HL-60 (cell line): ENCODE measurements at regions not wholly inside any gene's neighbourhood (a gene's known extent, or its start where the extent isn't known, plus 50 kb on each side); places are given as distances from the start of the nearest gene placed in this dataset.

Source experiments
- DNase-seq, 2 experiments: peaks; one replicate each; pipeline ENCODE4 v3.0.0-alpha.2; 2010 to 2020; ENCODE audit warnings: low read depth in 1 of 2, low spot score in 1 of 2
- H3K27ac ChIP-seq: fragments of 250-450 bp; sonication (Bioruptor Pico); replicated peaks from 2 replicates; pipeline ENCODE4 v1.5.1; 2020; ENCODE audit warnings: mild to moderate bottlenecking, moderate library complexity
- H3K27me3 ChIP-seq: fragments of 250-450 bp; sonication (Bioruptor Pico); 2 replicates; pipeline ENCODE4 v1.5.1; 2021; ENCODE audit warnings: mild to moderate bottlenecking, moderate library complexity; ENCODE audit not compliant: insufficient read depth, poor library complexity, severe bottlenecking
- H3K4me3 ChIP-seq: replicated peaks from 2 replicates; pipeline ENCODE4 v1.5.1; 2011; ENCODE audit warnings: mild to moderate bottlenecking, control low read depth, low read length; ENCODE audit not compliant: insufficient read depth
- CTCF ChIP-seq: IDR thresholded peaks from one replicate; pipeline ENCODE4 v1.5.1; 2011; ENCODE audit warnings: low read length, control low read depth, inconsistent platforms; ENCODE audit not compliant: insufficient read depth
- GABPA ChIP-seq: IDR thresholded peaks from 2 replicates; pipeline ENCODE4 v1.6.1; 2012; ENCODE audit warnings: low read depth
- POLR2AphosphoS5 ChIP-seq: IDR thresholded peaks from 2 replicates; pipeline ENCODE4 v1.6.1; 2012; ENCODE audit warnings: low read depth
- REST ChIP-seq: IDR thresholded peaks from 2 replicates; pipeline ENCODE4 v1.6.1; 2012; ENCODE audit warnings: low read depth; ENCODE audit not compliant: insufficient replicate concordance
- SPI1 ChIP-seq: IDR thresholded peaks from 2 replicates; pipeline ENCODE4 v1.6.1; 2012; ENCODE audit warnings: low read depth, mild to moderate bottlenecking, borderline replicate concordance

- TF ChIP-seq GABPA (no peak), CTCF (no peak), SPI1 (no peak), POLR2AphosphoS5 (no peak), REST (no peak)
- DNase-seq = no peak
- no peak overlapping the region for H3K4me3 ChIP-seq
- no peak overlapping the region for H3K27ac ChIP-seq
- H3K27me3 ChIP-seq = no peaks in the 10 kb centered on the region
Observed at GRCh38 chr3:66106788-66107187, 68.1 kb upstream of the MAGI1 start.

- no peaks in the 10 kb centered on the region for H3K27me3 ChIP-seq
- no peak overlapping the region for H3K27ac ChIP-seq
- DNase-seq = no peak
- TF ChIP-seq SPI1 (no peak), POLR2AphosphoS5 (no peak), GABPA (no peak), CTCF (no peak), REST (no peak)
- H3K4me3 ChIP-seq = no peak overlapping the region
Observed at GRCh38 chr3:66104535-66104934, 65.8 kb upstream of the MAGI1 start.

GRCh38 chr3:66103729-66104128 is 65.0 kb upstream of the MAGI1 start:
- DNase-seq = no peak
- Histone ChIP-seq H3K4me3 (no peak overlapping the region), H3K27me3 (no peaks in the 10 kb centered on the region), H3K27ac (no peak overlapping the region)
- TF ChIP-seq CTCF (no peak), POLR2AphosphoS5 (no peak), SPI1 (no peak), REST (no peak), GABPA (no peak)
